ENCODE measurements at regions not wholly inside any gene's neighbourhood (a gene's known extent, or its start where the extent isn't known, plus 50 kb on each side); places are given as distances from the start of the nearest gene placed in this dataset.

DNA sequence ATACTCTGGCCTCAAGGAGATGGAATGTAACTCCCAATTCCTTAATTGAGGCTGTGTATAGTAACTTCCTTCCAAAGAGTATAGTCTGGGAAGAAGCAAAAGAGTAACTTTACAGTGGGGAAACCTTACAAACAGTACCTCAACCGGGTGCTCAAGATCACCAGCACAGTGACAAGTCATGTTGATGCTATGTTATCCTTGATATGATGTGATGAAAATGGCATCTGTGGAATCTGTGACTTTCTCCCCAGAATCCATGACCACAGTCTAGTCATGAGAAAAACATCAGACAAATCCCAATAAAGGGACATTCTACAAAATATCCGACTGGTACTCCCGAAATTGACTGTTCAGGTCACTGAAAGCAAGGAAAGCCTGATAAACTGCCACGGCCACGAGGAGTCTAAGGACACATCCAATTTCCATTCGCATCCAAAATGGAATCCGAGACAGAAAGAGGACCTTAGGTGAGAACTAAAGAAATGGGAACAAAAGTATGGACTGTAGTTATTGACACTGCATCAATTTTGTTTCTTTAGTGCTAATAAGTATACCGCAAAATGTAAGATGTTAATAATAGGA, 97.3 kb upstream of the FRMD6 start:
- no peaks in the 10 kb centered on the region for H3K36me3 ChIP-seq (ENCODE audit: control insufficient read depth, insufficient read depth, low read length)
- no peaks in the 10 kb centered on the region for H3K27me3 ChIP-seq (ENCODE audit: control insufficient read depth, insufficient read depth, low read length)
- H3K9ac ChIP-seq (ENCODE audit: insufficient read depth, low read length): no peak overlapping the region
- H4K20me1 ChIP-seq (ENCODE audit: control insufficient read depth, extremely low read depth, insufficient read depth, low read length): no peaks in the 10 kb centered on the region
- no peaks in the 10 kb centered on the region for H3K79me2 ChIP-seq (ENCODE audit: control insufficient read depth, insufficient read depth, low read length)
- TF ChIP-seq EZH2 (IDR thresholded peaks at IDR 0.05; ENCODE audit: low read length, missing control alignments): no peak
- TF ChIP-seq, protein P1, sequence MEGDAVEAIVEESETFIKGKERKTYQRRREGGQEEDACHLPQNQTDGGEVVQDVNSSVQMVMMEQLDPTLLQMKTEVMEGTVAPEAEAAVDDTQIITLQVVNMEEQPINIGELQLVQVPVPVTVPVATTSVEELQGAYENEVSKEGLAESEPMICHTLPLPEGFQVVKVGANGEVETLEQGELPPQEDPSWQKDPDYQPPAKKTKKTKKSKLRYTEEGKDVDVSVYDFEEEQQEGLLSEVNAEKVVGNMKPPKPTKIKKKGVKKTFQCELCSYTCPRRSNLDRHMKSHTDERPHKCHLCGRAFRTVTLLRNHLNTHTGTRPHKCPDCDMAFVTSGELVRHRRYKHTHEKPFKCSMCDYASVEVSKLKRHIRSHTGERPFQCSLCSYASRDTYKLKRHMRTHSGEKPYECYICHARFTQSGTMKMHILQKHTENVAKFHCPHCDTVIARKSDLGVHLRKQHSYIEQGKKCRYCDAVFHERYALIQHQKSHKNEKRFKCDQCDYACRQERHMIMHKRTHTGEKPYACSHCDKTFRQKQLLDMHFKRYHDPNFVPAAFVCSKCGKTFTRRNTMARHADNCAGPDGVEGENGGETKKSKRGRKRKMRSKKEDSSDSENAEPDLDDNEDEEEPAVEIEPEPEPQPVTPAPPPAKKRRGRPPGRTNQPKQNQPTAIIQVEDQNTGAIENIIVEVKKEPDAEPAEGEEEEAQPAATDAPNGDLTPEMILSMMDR (conservative IDR thresholded peaks at IDR 0.05 in 1 of 2, IDR thresholded peaks at IDR 0.05 in 1 of 2; ENCODE audit: low read depth in 1 of 2, low read length in 2 of 2): no peak
- H2AFZ ChIP-seq (ENCODE audit: low read length): no peak overlapping the region
- DNase-seq (ENCODE audit: low read depth in 2 of 2): peak; percentile 66 to 96
- peaks cover 15% of the 10 kb centered on the region for H3K4me1 ChIP-seq (ENCODE audit: control insufficient read depth, extremely low read depth, insufficient read depth, low read length)
- H3K4me2 ChIP-seq (ENCODE audit: extremely low read depth, insufficient read depth, low read length): peak overlapping the region; percentile 46
- H3K9me3 ChIP-seq (ENCODE audit: control insufficient read depth, insufficient read depth, low read depth, low read length): no peaks in the 10 kb centered on the region
- H3K4me3 ChIP-seq (replicated peaks in 1 of 4; ENCODE audit: control extremely low read depth in 1 of 4, insufficient read depth in 1 of 4, low read depth in 3 of 4, low read length in 4 of 4): no peak overlapping the region
- peak overlapping the region; percentile 78 for H3K27ac ChIP-seq (ENCODE audit: insufficient read depth, low read length)

DNA sequence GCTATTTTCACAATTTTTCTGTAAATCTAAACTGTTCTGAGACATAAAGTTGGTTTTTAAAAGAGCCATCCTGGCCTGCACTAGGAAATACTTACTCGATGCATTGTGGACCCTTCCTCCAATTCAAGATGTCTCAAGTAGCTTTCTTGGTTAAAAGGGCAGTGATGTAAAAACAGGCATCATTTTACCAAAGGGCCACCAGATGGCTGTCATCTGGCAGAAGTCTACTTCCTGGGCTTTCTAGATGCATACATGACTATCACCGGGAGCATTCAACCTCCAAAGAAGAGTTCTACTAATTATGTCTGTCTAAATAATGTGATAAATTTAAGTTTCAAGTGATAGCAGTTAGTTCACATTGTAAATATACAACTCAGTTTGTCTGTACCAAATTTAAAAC, 96.8 kb upstream of the FRMD6 start:
- Histone ChIP-seq H4K20me1 (ENCODE audit: control insufficient read depth, extremely low read depth, insufficient read depth, low read length) (no peaks in the 10 kb centered on the region), H3K4me2 (ENCODE audit: extremely low read depth, insufficient read depth, low read length) (peak overlapping the region; percentile 3), H3K79me2 (ENCODE audit: control insufficient read depth, insufficient read depth, low read length) (no peaks in the 10 kb centered on the region), H3K36me3 (ENCODE audit: control insufficient read depth, insufficient read depth, low read length) (no peaks in the 10 kb centered on the region), H3K27ac (ENCODE audit: insufficient read depth, low read length) (peak overlapping the region; percentile 78), H3K4me1 (ENCODE audit: control insufficient read depth, extremely low read depth, insufficient read depth, low read length) (peaks cover 15% of the 10 kb centered on the region), H2AFZ (ENCODE audit: low read length) (no peak overlapping the region), H3K9ac (ENCODE audit: insufficient read depth, low read length) (no peak overlapping the region), H3K27me3 (ENCODE audit: control insufficient read depth, insufficient read depth, low read length) (no peaks in the 10 kb centered on the region), H3K4me3 (replicated peaks in 1 of 4; ENCODE audit: control extremely low read depth in 1 of 4, insufficient read depth in 1 of 4, low read depth in 3 of 4, low read length in 4 of 4) (no peak overlapping the region), H3K9me3 (ENCODE audit: control insufficient read depth, insufficient read depth, low read depth, low read length) (no peaks in the 10 kb centered on the region)
- TF ChIP-seq, protein P1 (conservative IDR thresholded peaks at IDR 0.05 in 1 of 2, IDR thresholded peaks at IDR 0.05 in 1 of 2; ENCODE audit: low read depth in 1 of 2, low read length in 2 of 2): peak; percentile 11 to 30
- TF ChIP-seq EZH2 (IDR thresholded peaks at IDR 0.05; ENCODE audit: low read length, missing control alignments): no peak
- peak; percentile 58 for DNase-seq (ENCODE audit: low read depth in 2 of 2)

DNA sequence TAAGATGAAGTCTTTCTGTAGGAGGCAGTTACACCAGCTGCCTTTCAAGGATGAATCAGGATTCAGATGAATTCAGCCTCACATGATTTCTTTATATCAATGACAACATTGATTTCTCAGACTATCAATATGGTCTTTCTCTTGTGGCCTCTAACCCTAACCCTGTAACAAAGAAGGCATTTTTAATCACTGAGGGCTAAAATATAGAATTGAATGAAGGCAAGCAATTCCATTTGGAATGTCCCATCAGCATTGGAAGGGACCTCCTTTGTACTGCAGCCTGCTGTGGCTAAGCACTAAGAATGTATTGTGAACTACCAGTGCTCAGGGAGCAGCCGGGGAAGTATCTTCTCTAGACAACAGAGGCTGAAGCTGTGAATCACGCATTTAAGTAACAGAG, 90.6 kb upstream of the FRMD6 start:
- H3K9me3 ChIP-seq (ENCODE audit: control insufficient read depth, insufficient read depth, low read depth, low read length): no peaks in the 10 kb centered on the region
- H3K79me2 ChIP-seq (ENCODE audit: control insufficient read depth, insufficient read depth, low read length): no peaks in the 10 kb centered on the region
- H3K4me1 ChIP-seq (ENCODE audit: control insufficient read depth, extremely low read depth, insufficient read depth, low read length): no peaks in the 10 kb centered on the region
- no peaks in the 10 kb centered on the region for H3K36me3 ChIP-seq (ENCODE audit: control insufficient read depth, insufficient read depth, low read length)
- H3K4me2 ChIP-seq (ENCODE audit: extremely low read depth, insufficient read depth, low read length): no peak overlapping the region
- TF ChIP-seq, protein P1 (conservative IDR thresholded peaks at IDR 0.05 in 1 of 2, IDR thresholded peaks at IDR 0.05 in 1 of 2; ENCODE audit: low read depth in 1 of 2, low read length in 2 of 2): no peak
- no peak for TF ChIP-seq EZH2 (IDR thresholded peaks at IDR 0.05; ENCODE audit: low read length, missing control alignments)
- no peak for DNase-seq (ENCODE audit: low read depth in 2 of 2)
- H4K20me1 ChIP-seq (ENCODE audit: control insufficient read depth, extremely low read depth, insufficient read depth, low read length): no peaks in the 10 kb centered on the region
- H3K9ac ChIP-seq (ENCODE audit: insufficient read depth, low read length): no peak overlapping the region
- no peak overlapping the region for H3K4me3 ChIP-seq (replicated peaks in 1 of 4; ENCODE audit: control extremely low read depth in 1 of 4, insufficient read depth in 1 of 4, low read depth in 3 of 4, low read length in 4 of 4)
- no peak overlapping the region for H3K27ac ChIP-seq (ENCODE audit: insufficient read depth, low read length)
- H2AFZ ChIP-seq (ENCODE audit: low read length): no peak overlapping the region
- H3K27me3 ChIP-seq (ENCODE audit: control insufficient read depth, insufficient read depth, low read length): no peaks in the 10 kb centered on the region

Measured in fibroblast of lung (primary cell).